NCI-H1417 (cell line): ENCODE measurements at regions not wholly inside any gene's neighbourhood (a gene's known extent, or its start where the extent isn't known, plus 50 kb on each side); places are given as distances from the start of the nearest gene placed in this dataset.

Source experiments
- DNase-seq, 3 experiments: peaks; one replicate each; lab custom pipeline; 2025; lab: John Stamatoyannopoulos, UW

DNA sequence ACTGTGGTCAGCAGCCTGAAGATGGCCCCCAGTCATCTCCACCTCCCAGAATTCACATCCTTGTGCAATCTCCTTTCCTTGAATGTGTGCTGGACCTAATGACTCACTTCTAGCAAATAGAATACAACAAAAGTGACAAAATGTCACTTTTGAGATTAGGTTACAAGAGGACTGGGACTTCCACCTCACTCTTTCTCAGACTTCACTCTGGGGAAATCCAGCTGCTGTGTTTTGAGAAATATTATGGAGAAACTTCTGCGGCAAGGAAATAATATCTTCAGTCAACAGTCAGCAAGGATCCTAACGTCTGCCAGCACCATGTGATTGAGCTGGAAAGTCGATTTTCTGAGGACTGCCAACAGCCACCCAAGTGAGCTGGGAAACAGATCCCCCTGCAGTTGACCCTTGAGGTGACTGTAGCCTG, 70.5 kb upstream of the GADD45A start:
- no peak for DNase-seq

DNA sequence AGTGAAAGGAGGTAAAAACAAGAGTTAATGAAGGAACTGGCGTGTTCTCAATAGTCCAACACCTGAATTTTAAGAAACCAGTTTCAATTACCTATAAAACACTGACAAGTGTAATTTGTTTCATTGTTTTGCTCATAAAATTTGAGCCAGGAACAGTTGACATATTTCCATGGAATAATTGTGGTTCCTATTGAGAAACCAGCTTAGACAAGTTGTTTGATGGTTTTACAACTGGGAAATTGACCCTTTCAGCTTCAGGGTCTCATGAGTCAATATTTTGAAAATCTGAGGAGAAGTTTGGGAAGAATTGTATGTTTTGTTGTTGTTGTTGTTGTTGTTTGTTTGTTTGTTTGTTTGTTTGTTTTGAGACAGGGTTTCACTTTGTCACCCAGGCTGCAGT, 69.1 kb upstream of the GADD45A start:
- no peak for DNase-seq

DNA sequence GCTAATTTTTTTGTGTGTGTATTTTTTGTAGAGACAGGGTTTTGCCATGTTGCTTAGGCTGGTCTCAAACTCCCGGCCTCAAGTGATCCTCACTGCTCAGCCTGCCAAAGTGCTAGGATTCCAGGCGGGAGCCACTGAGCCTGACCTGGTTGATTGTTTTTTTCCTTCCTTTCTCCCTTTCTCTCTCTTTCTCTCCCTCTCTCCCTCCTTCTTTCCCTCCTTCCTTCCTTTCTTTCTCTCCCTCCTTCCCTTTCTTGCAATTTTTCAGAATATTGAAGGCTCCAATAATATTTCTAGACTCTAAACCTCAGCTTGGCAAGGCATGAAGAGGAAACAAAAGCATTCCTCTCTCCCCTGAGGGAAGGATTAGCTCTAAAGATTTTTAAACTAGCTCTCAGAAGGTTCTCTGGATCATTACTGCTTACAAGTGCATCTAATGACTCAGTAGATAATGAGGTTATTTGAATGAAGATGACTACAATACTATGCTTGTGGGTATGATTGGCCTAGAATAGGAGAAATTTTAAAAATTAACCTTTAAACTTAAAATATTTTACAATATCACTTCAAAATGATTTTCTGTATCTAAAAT, 68.5 kb upstream of the GADD45A start:
- no peak for DNase-seq

DNA sequence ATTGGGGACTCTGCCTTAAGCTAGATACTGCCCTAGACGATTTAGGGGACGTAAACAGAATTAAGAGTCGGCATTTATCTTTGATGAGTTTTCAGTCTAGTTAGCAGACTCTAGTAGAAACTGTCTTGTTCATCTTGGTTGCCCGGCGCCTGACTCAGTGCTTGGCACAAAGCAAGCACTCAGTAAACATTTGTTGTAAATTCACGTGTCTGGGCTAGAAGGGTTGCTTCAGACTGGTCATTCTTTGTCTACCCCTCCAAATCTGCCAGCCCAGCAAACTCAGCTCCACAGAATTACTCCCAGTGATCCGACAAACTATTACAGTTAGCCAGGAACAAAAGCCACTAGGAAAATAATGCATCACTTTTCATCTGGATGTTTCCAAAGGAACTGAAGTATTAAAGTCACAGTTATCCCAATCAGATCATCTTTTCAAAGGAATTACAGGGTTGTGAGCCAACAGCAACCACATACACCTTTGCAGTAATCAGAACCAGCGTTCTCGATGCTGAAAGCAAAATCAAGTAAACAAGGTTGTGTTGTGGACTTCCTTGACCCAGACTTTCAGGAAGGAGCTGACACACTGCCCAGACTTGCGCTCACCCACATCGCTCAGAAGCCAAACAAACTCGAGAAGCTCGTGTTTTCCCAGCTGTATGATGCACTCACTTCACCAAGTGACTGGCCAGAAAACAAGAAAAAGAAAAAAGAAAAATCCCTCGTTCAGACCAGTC, 66.5 kb upstream of the GADD45A start:
- no peak for DNase-seq

DNA sequence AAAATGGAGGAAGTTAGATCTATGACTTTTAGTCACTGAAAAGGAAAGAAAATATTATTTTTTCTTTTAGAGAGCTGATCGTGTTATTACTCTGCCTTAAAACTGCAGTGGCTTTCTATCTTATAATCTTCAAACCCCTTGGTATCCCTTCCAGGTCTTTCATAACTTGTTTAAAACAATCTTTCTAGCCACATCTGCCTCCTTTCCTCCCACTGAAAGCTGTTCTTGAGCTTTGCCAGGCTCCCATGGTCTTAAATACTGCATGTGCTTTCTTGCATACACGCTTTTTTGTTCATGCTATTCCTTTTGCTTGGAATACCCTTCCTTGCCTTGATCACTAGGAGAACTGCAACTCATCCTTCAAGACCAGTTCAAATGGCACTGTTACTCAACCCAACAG, 65.9 kb upstream of the GADD45A start:
- no peak for DNase-seq

DNA sequence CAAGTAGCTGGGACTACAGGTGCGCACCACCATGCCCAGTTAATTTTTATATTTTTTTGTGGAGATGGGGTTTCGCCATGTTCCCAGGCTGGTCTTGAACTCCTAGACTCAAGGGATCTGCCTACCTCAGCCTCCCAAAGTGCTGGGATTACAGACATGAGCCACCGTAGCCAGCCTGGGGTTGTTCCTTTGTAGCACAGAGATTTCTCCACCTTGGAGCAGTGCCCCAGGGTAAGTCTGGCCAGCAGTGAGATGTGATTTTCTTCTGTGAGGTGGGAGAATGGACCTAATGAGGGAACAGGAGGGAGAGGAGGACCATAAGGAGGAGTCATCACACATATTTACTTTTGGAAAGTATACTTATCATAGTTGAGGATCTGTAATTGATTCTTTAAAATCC, 61.1 kb upstream of the GADD45A start:
- DNase-seq: no peak

DNA sequence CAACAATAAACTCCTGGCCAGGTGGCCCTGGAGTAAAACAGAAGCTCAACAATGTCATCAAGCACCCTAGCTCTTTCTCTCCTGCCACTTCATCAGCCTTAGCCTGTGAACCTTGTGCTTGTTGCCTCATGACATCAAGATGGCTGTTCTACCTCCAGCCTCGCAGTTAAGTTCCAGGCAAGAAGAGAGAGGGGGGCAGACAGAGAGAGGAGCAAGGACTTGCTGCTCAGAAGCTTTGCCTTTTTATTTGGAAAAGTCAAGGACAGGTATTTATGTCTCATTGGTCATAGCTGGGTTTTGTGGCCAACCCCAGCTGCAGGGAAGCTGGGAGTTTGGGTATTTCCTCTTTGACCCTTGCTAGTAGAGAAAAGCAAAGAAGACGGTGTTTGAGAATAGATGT, 60.3 kb upstream of the GADD45A start:
- no peak for DNase-seq

DNA sequence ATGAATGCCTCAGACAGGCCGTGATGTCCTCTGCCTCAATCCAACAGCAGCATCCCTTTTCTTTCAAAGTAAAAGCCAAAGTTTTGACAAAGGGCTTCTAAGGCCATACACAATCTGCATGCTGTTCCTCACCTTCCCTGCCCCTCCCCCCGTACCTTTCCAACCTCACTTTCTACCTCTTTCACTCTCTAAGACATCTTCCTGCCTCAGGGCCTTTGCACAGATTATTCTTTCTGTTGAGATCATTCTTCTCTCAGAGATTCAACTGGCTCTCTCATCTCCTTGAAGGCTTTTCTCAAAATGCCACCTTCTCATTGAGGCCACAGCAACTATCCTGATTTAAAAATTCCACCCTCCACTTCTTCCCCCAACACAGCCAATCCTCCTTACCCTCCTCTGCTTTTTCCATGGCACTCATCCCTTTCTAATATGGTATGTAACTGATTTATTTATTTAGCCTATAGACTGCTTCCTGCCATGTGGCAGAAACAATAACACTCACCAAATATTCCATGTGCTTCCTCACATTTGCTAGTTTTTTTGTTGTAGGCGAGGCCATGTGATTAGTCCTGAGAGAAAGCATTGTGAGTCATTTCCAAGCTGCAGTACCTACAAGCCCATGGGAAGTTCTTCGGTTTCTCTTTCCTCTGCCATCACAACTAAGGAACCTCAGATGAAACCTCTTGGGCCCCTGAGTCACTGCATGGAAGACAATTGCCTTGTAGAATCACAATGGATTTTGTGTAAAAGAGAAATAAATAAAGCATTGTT, 58.7 kb upstream of the GADD45A start:
- DNase-seq: no peak

DNA sequence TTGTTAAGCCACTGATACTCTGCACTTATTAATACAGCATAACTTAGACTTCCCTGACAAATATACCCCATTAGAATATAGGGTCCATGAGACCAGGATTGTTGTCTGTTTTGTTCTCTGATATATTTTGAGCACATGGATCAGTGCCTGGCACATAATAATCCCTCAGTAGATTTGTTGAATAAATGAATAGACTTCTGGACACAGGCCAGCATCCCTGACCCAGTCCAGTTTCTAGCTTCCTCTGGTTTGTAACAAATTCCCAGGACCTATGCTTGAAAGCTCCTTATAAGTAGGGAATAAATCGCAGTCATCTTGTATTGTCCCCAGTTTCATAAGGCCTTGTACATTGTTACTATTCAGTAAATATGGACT, 58.2 kb upstream of the GADD45A start:
- DNase-seq: no peak

DNA sequence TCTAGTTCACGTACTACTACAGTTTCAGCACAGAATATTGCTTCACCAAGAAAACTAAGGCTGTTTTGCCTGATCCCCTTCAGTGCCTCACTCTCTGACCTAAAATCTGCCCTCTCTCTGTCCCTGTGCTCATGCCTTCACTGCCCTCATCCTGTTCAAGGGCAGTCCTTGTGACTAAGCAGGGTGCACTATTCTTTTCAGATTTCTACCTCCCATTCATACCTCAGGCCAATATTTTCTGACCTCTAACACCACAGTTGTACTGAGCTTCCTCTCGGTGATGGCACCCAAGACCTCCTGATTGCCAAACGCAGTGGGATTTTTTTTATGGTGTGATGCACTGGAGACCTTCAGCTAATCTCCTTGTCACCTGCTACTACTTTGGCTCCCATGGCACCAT, 57.7 kb upstream of the GADD45A start:
- no peak for DNase-seq

DNA sequence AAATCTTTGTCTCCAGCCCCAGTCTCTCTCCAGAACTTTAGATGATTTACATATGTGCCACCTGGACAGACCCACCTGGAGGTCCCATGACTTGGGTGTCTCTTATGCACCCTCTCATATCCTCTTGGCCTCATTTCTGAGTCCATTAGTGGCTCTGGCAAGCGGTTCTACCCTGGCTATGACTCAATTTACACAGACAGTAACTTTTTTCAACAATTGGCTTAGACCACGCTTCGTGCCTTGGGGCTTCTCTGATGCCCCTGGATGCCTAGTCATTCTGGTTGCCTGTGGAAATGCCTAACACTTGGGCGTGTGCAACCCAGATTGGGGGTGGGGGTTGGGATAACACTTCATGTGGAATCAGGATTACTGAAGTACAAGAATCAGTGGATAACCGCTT, 57.1 kb upstream of the GADD45A start:
- DNase-seq: no peak

DNA sequence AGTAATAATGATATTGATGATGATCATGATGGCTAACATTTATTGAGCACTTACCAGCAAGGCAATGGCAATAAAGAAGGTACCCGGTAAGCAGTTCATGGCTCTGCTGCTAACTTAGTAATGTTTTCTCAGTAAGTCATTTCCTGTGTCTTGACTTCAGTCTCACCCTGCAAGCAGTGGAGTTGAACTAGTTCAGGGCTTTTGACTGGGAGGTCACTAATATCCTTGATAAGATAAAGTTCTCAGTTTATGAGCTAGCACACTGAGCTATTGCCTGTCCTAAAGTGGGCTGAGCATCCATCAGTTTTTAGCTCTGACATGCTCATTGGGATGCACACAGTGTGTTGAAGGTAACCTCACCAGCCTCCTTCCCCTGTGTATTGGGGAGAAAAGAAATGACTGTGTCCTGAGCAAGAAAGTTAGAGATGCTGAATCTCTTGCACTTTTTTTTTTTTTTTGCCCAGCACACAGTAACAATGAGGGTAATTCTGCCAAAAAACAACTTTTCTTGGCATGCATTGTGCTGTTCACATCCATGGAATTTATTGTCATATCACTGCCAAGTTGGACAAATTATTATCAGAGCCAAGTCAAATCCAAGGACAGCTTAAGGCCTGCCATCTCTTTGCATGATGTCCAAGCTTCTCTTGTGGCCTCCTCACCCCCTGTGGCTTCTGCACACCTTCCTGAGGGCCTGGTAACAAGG, 55.5 kb upstream of the GADD45A start:
- DNase-seq: no peak

DNA sequence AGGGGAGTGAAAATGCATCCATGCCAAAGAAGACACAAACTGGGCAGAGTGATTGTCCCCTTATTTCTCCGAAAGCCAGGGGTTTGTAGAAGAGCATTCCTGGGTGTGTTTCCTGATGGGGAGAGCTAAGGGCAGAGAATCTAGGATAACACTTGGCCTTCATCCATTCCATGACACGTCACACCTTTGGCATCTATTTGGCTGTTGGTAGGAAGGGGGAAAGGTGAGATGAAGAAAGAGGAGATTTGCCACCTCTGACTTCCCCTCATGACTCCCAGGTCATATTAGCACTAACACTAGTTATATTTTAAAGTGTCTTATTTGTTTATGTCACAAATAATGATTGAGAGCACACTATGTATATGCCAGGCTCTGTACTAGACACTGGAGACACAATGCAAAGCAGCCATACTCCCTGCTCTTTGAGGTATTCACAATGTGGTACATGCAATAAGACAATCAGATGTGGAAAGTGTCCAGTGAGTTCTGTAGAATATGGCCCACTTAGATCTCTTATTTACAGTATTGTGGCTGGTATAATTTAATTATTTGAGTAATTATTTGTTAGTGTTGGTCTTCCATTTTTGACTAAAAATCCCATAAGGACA, 54.5 kb upstream of the GADD45A start:
- no peak for DNase-seq

DNA sequence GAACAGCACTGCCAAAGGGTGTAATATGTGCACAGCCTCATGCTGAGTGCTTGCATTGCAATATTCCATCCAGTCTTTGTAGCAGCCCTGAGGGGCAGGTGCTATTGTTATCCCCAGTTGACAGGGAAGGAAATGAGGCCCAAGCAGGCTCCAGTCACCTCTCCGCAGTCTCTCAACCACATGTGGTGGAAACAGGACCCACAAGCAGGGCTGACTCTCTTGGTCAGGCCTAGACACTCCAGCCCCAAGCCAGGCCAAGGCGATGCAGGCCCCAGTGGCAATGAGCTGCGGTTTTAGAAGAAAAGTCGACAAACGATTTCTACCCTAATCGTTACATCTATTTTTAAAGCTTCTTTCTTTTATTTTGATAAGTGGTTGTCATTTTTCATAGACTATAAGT, 52.6 kb upstream of the GADD45A start:
- DNase-seq: no peak

DNA sequence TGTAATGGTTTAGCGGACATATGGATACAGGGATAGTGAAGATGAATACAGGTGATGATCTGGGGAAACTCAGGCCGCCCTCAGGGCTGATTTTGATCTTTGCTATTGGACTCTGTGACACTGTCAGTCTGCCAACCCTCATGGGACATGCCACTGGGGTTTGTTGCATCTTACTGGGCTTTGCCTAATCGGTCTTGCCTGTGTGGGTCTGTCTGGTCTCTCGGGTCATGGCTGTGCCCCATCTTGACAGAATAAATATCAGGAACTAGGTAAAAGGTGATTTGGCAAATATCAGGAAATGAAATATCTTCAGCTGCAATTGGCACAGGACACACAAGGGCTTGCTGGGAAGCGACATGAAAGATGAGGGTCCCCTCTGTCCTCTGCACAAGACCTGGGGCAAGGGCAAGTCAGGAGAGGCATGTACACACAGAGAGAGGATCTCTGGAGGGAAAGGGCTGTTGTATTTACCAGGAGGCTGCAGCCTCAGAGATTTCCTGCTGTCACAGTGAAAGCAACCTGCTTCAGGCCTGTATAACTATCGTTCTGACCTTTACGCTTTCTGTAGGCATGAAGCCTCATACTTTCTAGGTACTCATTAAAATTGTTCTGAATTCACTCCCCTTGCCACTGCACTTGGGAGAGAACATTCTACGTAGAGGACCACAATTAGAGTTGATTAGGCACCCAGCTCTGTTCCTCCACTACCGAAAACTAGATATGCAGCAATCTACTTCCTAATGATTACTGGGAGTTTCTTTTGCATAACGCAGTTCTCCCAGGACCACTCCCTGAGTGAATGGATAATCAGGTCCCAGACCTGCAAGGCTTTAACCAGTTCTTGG, 52.0 kb upstream of the GADD45A start:
- no peak for DNase-seq

DNA sequence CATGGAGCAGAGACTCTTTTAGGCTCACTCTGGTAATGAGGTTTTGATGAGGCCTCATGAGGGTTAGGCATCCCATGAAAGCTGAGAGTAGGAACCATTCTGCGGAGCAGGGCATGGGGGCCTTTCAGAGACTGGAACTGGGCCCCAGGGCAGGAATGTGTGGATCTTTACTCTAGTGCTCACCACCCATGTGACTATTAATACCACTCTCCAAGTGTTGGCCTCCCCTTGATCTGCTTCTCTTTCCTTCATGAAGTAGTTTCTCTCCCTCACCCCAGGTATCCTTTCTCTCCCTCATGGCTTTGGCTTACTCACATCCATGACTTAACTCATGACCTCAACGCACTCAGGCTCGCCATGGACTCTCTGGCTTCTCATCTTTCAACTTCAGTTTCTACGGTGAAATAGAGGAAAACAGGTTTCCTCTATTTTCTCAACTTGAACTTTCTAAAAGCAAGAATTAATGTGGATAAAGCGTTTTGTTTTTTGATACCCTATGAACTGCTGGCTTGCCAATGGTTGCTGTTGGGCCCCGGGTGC, 50.5 kb upstream of the GADD45A start:
- DNase-seq: no peak

DNA sequence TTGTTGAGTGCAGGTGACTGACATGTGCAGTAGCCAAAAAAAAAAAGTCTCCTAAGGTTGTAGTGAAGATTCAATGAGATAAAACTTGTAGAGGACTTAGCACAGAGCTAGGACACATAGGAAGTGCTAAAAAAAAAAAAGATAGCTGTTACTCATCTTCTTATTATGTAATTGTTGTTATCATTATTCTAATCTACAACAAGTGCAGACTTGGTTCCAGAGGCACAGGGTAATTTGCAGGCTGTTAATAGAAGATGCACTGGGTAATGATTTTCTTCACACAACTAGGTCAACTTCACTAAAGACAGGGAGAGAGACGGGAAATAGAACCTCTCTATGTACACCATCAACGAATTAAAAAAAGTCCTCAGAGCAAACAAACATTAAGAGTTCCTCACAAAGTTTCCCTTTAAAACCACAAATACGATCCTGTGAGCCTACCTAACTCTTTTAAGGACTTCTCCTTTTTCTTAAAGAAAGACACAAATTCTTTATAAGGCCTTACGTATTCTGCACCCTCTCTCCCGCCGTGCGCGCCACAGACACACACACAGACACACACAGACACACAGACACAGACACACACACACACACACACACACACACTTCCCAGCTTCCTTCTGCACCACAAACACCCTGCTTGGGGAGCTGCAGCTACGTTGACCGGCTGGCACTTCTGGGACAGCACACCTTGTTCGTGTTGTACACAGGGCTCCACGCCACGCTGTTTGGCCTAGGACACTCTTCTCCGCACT, 49.8 kb upstream of the GADD45A start:
- no peak for DNase-seq
